ENCODE measurements at regions not wholly inside any gene's neighbourhood (a gene's known extent, or its start where the extent isn't known, plus 50 kb on each side); places are given as distances from the start of the nearest gene placed in this dataset.
"Not testable (repeated sequence)": the region's sequence is repeated elsewhere in the genome, so short reads cannot be mapped to it uniquely, and the experiment has no call there.

- no peak for DNase-seq (ENCODE audit: low read depth in 2 of 2)
Observed at GRCh38 chr16:35749253-35750141, 2290.1 kb downstream of the TP53TG3F start.

DNA sequence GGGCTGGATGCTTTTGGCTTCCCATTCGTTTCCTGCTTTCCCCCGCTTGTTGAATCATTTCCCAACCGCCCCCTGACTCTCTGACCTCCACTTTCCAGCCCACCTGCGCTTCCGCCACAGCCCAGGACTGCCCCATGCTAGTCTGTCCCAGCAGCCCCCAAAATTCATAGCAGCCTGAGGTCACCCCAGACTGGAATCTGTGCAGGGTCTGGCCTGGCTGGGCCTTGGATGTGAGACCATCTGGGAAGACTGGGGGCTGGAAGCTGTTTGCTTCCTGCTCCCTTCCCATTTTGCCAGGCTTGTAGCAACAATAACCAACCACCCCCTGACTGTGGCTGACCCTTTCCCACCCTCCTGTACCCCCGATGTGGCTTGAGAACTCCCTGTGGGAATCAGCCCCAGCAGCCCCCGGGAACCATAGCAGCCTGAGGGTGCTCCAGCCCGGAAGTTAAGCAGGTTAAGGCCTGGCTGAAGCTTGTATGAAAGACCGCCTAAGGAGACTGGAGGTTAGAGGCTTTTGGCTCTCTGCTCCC lies 2290.8 kb downstream of the TP53TG3F start:
- DNase-seq (ENCODE audit: low read depth in 2 of 2) = no peak

DNA sequence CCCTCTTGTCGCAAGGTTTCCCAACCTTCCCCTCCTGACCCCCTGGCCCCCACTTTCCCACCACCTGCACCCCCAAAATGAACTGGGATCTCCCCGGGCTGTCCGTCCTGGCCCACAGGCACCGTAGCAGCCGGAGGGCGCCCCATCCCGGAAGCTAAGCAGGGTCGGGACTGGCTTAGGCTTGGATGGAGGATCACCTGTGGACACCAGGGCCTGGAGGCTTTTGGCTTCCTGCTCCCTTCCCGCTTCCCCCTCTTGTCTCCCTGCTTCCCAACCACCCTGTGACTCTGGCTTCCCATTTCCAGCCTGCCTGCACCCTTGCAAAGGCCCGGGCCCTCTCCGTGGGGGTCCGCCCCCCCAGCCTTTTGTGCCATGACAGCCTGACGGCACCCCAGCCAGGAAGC lies 2291.3 kb downstream of the TP53TG3F start:
- DNase-seq (ENCODE audit: low read depth in 2 of 2) = no peak

- DNase-seq (ENCODE audit: low read depth in 2 of 2) = no peak
Observed at GRCh38 chr16:35751191-35751941, 2292.0 kb downstream of the TP53TG3F start.

DNA sequence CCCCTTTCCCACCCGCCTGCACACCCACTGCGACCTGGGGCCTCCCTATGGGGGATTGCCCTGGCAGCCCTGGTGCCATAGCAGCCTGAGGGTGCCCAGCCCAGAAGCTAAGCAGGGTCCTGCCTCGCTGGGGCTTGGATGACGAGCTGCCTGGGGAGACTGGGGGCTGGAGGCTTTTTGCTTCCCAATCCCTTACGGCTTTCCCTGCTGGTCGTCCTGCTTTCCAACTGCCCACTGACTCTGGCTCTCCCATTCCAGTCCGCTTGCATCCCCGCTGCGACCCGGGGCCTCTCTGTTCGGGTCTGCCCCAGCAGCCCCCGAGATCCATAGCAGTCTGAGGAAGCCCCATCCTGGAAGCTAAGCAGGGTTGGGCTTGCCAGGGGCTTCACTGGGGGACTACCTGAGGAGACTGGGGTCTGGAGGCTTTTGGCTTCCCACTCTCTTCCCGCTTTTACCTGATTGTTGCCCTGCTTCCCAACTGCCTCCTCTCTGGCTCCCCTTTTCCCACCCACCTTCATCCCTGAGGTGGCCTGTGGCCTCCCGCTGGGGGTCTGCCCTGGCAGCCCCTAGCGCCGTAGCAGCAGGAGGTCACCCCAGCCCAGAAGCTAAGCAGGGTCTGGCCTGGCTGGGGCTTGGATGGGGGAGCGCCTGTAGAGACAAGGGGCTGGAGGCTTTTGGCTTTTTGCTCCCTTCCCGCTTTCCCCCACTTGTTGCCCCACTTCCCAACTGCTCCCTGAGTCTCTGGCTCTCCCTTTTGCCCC lies 2292.8 kb downstream of the TP53TG3F start:
- no peak for DNase-seq (ENCODE audit: low read depth in 2 of 2)

DNA sequence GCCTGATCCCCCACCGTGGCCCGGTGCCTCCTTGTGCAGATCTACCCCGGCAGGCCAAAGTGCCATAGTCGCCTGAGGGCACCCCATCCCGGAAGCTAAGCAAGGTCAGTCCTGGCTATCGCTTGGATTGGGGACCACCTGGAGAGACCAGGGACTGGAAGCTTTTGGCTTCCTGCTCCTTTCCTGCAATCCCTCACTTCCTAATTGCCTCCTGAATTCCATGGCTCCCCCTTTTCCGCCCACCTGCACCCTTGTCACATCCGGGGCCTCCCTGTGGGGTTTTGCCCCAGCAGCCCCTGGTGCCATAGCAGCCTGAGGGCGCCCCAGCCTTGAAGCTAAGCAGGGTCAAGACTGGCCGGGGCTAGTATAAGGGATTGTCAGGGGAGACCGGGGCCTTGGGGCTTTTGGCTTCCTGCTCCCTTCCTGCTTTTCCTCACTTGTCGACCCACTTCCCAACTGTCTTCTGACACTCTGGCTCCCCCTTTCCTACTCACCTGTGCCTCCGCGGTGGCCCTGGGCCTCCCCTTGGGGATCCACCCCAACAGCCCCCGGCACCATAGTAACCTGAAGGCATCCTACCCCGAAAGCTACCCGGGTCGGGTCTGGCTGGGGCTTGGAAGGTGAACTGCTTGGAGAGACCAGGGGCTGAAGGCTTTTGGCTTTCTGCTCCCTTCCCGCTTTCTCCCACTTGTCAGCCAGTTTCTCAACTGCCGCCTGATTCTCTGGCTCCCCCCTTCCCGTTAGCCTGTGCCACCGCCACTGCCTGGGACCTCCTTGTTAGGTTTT lies 2293.6 kb downstream of the TP53TG3F start:
- no peak for DNase-seq (ENCODE audit: low read depth in 2 of 2)

GRCh38 chr16:35753559-35754390 lies 2294.4 kb downstream of the TP53TG3F start:
- no peak for DNase-seq (ENCODE audit: low read depth in 2 of 2)

DNA sequence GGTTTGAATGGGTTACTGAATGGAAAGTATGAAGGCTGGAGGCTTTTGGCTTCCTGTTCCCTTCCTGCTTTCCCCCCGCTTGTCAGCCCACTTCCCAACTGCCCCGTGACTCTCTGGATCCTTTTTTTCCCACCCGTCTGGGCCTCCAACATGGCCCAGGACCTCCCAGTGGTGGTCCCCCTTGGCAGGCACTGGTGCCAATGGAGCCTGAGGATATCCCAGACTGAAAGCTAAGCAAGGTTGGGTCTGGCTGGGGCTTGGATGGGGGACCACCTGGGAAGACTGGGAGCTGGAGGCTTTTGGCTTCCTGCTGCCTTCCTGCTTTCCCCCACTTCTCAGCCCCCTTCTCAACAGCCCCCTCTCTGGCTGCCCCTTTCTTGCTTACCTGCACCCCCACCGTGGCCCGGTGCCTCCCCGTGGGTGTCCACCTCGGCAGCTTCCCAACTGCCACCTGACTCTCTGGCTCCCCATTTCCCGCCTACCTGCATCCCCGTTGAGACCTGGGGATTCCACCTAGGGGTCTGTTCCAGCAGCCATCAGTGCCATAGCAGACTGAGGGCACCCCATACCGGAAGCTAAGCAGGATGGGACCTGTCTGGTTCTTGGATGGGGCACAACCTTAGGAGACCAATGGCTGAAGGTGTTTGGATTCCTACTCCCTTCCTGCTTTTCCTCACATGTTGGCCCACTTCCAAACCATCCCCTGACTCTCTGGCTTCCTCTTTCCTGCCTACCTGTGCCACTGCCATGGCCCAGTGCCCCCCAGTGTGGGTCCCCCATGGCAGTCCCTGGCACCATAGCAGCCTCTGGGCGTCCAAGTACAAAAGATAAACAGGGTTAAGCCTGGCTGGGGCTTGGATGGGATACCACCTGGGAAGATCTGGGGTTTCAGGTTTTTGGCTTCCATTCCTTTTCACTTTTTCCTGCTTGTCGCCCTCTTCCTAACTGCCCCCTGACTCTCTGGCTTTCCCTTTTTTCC lies 2295.3 kb downstream of the TP53TG3F start:
- DNase-seq (ENCODE audit: low read depth in 2 of 2) = no peak

GRCh38 chr16:35788381-35788780 lies 2329.0 kb downstream of the TP53TG3F start:
- DNase-seq (ENCODE audit: low read depth in 2 of 2) = no peak

- DNase-seq (ENCODE audit: low read depth in 2 of 2) = no peak
Observed at GRCh38 chr16:35792516-35793285, 2333.3 kb downstream of the TP53TG3F start.

GRCh38 chr16:35793601-35794000 lies 2334.2 kb downstream of the TP53TG3F start:
- DNase-seq (ENCODE audit: low read depth in 2 of 2) = no peak

DNA sequence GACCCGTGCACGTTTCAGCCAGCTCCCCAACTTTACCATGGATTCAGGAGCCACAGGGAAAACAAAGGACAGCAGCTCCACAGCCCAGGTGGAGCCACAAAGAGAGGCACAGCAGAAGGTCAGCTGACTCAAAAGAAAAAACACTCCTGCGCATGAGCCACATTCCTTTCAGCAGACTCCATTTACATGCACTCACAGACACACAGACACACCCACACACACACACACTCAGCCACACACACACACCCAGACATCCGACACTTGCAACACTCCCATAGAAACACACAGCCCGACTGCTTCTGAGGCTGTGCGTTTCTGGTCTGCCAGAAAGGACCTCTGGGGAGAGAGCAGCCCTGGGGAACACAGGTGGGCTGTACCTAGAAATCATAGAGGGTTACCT lies 2335.5 kb downstream of the TP53TG3F start:
- DNase-seq (ENCODE audit: low read depth in 2 of 2) = no peak

DNA sequence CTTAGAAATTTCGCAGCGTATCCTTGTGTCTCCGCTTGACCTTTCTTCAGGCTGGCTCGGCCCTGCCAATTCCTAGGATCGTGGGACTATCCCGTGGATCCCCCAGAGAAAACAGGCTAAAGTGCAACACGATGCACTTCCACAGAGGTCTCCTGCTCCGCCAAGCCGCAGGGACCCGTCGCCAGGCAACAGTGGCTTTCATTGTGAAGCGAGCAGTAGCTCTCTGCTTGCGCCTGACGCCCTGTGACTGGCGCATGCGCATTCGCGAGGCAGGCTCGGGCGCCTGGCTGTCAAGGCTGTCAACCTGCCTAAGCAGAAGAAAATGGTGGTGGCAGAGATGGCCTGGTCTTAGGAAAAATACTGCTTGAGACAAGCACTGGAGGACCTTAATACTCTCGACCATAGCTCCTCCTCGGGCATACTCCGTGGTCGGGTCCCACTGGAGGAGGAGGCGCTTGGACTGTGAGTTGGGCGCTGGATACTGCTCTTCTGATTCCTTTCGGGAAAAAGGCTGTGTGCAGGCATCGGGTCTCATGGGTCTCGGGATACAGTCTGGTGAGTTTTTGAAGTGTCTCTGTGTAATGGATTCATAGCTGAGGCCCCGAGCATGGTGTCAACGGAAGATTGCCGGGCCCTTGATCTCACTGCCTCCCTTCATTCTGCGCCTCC lies 2336.1 kb downstream of the TP53TG3F start:
- no peak for DNase-seq (ENCODE audit: low read depth in 2 of 2)

GRCh38 chr16:35797811-35798210 lies 2338.4 kb downstream of the TP53TG3F start:
- no peak for DNase-seq (ENCODE audit: low read depth in 2 of 2)

GRCh38 chr16:35798885-35799426 lies 2339.5 kb downstream of the TP53TG3F start:
- no peak for DNase-seq (ENCODE audit: low read depth in 2 of 2)

GRCh38 chr16:35804465-35804864 lies 2345.1 kb downstream of the TP53TG3F start:
- not testable (repeated sequence) for DNase-seq (ENCODE audit: low read depth in 2 of 2)

GRCh38 chr16:35823342-35823741 lies 2363.9 kb downstream of the TP53TG3F start:
- DNase-seq (ENCODE audit: low read depth in 2 of 2) = no peak
